IPS-NIHi11 (cell line): ENCODE measurements at regions not wholly inside any gene's neighbourhood (a gene's known extent, or its start where the extent isn't known, plus 50 kb on each side); places are given as distances from the start of the nearest gene placed in this dataset.
"Not testable (repeated sequence)": the region's sequence is repeated elsewhere in the genome, so short reads cannot be mapped to it uniquely, and the experiment has no call there.

ENCODE experiments used
- DNase-seq: peaks from one replicate; pipeline ENCODE4 v3.0.0; 2012; ENCODE audit warnings: mixed read lengths, low spot score

DNA sequence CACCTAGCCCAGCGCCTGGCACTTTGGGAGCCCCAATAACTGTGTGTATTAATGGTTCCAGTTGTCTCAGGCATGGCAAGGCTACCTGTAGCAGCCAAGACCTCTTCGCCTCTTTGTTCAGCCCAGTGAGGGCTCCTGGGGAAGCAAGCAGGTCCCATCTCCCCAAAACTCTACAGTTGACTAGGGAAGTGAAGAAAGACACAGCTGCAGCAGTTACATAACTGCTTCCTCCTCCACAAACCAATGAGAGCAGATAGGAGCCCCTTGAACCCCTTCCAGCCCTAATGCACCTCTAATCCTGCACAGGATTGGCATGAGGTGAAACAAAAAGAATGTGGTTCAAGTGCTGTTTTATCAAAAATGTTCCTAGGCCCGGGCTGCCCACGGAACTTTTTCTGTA lies 100.5 kb downstream of the SYF2 start:
- DNase-seq, result no peak

DNA sequence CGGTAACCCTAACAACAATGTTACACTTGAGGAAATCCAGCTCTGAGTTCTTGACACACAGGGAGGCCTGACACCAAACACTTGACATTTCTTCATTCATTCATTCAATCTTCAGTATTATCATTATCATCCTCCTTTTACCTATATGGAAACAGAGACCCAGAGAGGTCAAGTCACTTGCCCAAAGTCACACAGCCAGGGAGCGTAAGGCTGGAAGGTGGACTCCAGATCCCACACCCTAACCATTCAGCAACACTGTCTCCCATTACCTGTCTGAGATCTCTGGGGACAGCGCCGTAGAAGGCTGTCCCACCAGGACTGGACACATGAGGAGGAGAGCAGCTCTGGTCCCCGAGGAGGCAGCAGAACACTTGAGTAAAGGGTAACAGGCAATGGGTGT lies 101.4 kb downstream of the SYF2 start:
- no peak for DNase-seq

DNA sequence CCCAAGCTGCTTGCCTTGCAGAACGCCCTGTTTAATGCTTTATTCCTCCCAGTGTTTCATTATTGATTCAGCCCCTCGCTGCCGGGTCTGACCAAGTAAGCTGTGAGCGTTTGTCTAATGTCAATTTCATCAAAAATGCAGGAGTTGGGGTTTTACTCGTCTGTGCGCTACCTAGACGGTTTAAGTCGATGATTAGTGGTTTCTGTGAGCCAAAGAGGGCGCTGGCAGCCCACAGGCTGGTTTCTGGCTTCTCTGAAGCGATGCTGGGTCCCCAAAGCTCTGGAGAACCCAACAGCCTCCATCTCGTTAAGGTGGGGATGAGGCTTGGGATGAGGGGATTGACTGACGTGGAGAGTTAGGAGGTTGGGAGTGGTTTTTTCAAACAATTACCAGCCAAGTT lies 102.9 kb downstream of the SYF2 start:
- no peak for DNase-seq

DNA sequence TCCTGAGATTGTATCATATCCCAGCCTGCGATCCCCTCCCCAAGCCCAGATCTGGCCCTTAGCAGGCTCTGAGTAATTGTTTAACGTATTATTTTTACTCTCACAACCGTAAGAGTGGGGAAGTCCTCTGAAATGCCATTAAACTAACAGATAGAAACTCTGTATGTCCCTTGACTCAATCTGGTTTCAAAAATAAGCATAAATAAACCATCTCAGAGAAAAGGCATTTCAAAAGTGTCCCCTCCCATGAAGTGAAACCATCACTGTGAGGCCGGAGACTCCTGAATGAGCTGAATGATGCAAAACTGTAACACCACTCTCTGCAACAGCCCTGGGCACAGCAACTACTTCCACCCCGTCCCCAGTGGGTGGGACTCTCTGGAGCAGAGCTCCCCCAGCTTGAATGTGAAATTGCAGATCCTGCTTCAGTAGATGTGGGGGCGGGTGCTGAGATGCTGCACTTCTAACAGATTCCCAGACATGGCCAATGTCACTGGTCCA lies 104.1 kb downstream of the SYF2 start:
- no peak for DNase-seq

DNA sequence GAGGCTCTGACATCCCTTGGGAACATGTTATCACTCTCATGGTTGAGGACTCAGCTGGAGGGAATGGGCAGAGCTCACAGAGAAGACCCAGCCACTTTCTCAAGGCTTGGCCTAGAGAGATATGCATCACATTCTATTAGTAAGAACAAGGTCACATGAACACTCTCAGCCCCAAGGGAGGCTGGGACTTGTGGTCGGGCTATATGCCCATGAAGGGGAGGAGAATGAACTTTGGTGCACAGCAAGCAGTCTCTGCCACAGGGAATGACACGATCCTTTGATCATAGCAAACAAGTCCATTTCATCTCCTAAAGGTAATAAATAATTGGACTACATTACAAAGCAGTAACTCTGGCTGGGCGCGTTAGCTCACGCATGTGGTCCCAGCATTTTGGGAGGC lies 105.7 kb downstream of the SYF2 start:
- DNase-seq, result no peak

DNA sequence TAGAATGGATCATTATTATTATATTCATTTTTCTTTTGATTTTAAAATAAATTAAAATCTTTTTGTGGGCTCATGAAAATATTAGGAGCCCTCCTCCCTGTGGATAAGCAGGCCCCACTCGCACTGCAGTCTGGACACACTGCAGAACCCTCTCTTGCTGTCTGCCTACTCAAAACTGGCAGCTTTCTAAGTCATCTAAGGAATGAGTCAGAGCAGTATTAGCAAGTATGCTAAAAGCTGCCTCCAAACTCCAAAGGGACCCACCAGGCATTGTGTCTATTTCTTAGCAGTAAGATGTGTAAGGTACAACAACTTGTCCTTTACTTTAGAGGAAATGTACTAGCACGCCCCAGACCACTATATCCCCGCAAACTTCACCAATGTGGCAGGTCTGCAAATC lies 108.8 kb downstream of the SYF2 start:
- no peak for DNase-seq

DNA sequence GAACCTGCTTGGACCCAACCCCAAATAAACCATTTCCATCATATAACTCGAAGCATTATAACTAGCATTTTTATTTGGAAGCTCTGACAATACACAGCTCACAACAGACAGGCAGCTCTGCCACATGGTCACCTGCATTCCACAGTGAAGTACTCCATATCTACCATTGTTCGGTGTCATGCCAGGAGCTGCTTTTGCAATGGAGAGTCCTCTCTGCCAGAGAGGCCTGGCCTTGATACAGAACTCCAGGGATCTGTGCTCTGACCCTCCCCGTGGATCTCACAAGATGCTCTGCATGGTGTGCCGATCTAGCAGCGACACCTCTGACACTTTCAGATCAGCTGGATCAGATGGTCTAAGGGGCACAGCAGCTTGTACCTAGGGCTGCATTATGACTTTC lies 109.6 kb downstream of the SYF2 start:
- DNase-seq, result no peak

DNA sequence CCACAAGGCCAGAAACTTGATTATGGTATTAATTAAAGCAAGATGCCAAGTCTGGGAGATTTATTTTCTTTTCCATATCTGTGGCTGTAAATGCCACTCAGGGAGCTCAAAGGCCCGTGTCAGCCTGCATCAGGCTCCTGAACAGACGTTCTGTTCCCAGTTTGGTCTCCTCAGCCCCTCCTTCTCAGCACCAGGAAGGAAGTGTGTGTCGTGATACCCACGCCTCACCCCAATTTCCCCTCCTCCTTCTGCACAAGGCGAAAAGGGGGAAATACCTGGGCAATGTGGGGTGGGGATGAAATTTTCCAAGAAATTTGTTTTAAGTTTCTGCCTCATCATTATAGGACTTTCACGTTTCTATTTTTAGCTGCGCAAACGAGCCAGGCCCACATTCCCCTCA lies 112.0 kb downstream of the SYF2 start:
- DNase-seq, result no peak

DNA sequence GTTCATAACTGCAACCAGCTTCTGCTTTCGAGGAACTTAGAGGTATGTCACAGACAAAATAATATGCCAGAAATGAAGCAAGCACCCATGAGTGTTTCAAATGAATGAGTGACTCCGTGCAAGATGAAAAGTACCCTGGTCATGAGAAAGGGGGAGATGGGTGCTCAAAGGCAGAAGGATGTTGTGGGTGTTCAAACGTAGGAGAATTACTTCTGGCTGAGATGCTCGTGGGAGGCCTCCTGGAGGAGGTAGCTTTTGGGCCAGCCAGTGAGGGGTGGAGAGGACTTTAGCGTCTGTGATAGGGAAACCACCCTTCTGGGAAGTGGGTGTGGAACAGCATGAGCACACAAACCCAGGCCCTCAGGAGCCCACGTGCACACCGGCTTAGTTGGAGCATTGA lies 113.8 kb downstream of the SYF2 start:
- no peak for DNase-seq

DNA sequence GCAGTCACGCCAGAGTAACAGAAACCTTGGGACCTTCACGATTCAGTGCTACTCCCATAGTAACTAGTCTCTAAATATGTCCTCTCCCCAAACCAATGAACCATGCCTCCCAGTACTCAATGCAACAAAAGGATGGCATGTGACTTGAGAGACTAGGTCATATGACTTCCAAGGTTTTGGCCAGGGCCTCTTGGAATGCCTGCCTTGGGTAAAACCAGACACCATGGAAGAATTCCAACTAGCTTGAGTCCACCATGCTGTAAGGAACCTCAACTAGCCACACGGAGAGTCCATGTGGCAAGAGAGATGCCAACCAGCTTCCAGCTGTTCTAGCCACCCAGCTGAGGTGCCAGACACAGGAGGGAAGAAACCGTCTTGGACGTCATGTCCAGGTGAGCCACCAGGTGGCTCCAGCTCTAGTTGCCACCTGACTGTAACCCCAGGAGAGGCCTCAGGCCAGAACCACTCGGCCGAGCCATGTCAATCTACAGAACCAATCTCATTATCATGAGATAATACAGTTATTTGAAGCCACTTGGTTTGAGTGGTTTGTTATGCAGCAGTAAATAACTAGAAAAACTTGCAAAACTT lies 115.0 kb downstream of the SYF2 start:
- peak; percentile 73 for DNase-seq

DNA sequence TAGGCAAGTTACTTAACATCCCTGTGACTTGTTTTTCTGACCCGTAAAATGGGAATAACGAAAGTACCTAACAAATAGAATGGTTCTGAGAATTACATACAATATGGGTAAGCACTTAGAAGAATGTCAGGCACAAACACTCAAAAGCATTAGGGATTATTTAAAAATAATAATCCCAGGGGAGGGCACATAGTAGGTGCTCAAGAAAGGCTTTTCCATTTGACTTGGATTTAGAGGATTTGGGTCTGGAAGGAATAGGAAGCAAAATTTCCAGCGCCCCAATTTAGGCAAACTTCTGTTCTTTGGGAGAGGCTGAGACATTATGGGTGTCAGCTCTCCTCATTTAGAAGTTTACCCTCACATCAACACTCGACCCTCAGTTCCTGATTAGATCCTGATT lies 115.5 kb downstream of the SYF2 start:
- DNase-seq, result no peak

DNA sequence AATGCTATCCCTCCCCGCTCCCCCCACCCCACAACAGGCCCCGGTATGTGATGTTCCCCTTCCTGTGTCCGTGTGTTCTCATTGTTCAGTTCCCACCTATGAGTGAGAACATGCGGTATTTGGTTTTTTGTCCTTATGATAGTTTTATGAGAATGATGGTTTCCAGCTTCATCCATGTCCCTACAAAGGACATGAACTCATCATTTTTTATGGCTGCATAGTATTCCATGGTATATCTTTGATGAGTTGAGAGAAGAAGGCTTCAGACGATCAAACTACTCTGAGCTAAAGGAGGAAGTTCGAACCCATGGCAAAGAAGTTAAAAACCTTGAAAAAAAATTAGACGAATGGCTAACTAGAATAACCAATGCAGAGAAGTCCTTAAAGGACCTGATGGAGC lies 116.2 kb downstream of the SYF2 start:
- not testable (repeated sequence) for DNase-seq

DNA sequence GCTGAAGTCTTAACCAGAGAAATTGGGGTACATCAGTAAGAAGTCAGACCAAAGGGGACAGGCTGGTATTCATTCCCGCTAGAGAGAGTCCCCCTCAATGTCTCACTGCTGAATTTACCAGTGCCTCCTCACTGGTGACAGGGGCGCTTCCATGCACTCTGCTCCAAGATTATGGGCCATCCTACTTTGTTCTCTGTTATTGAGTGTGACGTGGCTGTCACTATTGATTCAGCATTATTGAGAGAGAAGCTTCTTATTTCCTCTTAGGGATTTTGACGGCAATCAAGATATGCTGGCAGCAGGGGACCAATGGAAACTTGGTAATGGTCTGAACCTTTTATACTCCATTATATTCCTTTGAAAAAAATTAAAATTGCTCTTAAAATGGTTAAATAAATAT lies 118.6 kb downstream of the SYF2 start:
- DNase-seq, result no peak

DNA sequence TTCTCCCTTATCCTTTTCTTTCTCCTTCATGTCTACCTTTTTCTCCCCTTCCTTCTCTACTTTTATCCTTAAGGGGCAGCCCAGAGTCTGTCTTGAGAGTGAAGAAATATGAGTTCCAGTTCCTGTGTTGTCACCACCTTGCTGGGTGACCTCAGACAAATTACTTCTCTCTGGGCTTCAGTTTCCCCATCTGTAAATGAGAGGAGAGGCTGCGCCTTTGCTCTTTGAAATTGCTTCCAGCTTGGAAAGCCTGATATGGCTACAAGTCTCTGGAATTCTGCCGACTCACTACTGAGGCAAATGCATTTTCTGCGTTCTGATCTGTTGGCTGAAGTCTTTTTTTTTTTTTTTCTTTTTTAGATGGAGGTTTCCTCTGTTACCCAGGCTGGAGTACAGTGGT lies 119.2 kb downstream of the SYF2 start:
- DNase-seq, result no peak

DNA sequence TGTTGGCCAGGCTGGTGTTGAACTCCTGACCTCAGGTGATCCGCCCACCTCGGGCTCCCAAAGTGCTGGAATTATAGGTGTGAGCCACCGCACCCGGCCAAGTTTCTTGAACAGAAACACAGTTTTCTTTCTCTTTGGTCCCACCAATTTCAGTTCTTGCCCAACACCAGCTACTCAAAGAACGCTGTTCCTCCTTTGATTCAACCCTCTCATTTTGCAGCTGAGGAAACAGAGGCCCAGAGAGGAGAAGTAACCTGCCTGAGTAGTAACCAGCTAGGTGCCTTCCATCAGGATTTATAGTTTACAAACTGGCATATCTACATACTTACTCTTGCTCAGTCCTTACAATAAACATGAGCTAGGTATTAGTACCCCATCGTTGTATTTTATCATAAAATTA lies 119.9 kb downstream of the SYF2 start:
- DNase-seq, result no peak

DNA sequence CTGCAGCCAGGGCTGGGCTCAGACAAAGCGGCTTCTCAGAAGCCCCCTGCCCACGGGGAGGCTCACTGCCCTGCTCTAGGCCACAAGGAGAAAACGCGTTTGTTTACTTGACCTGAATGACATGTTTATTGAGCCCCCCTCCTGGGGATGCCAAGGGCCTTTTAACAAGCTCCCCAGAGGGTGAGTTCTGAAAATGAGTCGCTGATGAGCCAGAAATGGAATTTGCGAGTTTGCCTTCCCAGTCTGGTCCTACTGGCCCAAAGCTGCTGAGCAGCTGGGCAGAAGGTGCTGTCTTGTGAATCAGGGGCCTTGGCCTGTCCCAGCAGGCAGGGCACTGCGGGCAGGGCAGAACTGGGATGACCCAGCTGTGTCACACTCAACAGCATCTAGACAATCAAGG lies 120.6 kb downstream of the SYF2 start:
- DNase-seq, result no peak

DNA sequence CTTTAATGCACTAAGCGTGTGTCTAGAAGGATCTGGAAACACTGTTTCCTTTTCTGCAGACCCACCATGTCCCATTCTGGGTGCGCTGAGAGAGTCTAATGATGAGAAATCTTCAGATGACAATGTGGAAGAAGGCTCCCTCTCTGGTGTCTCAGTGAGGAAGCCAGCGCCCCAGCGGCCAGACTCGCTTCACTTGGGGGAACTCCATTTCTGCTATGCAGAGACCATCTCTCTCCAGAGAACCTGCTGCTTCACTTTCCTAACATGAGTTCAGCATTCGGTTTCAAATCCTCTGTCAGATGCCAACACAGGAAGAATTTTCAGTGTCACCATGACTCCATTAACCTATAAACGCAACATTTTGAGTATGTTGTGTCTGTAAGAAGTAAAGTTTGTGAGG lies 121.8 kb downstream of the SYF2 start:
- DNase-seq, result no peak

DNA sequence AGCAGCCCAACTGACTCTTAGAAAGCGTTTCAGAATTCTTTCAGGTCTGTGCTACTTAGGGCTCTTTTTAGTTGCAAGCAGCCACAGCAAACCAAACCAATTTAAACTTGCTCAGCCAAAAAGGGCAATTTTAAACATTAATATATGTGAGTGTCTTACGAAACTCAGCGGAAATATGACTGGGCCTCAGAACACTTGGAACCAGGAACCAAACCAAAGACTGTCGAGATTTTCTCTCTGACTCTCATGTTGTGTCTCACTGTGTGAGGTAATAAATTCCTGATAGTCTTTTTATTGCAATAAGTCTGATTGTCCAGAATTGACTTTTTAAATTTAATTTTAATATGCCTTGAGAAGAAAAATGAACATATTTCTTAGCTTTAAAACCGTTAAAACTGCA lies 122.3 kb downstream of the SYF2 start:
- no peak for DNase-seq

DNA sequence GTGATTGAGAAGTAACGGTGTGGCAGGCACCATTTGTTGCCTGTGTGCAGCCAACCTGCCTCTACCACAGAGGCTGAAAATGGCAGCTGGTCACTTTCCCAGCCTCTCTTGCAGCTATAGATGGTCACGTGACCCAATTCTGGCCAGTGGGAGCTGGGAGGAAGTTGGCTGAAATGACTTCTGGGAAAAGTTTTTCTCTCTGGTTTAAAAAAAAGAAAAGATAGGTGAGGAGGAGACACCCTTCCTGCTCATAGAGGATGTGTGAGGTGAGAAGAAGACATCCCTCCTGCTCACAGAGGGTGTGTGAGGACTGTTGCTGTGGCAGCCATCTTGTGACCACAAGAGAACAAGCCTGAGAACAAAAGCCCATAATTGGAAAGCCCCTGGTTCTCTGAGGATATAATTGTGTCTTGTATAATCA lies 122.8 kb downstream of the SYF2 start:
- no peak for DNase-seq

DNA sequence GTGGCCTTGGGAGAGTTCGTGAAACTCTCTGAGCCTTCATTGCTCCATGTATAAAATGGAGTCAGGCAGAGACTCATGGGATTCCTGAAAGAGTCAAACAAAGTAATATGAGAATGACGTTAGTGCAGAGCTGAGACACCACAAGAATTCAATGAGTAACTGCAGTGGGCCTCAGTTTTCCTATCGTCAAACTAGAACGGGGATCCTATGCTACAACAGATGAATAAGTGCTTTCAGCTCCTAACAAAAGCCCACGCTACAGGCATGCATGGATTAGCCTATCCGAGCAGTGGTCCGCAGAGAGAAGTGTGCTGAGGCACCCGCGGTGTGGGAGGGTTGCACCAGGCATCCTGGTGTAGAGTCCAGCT lies 124.7 kb downstream of the SYF2 start:
- DNase-seq, result no peak

DNA sequence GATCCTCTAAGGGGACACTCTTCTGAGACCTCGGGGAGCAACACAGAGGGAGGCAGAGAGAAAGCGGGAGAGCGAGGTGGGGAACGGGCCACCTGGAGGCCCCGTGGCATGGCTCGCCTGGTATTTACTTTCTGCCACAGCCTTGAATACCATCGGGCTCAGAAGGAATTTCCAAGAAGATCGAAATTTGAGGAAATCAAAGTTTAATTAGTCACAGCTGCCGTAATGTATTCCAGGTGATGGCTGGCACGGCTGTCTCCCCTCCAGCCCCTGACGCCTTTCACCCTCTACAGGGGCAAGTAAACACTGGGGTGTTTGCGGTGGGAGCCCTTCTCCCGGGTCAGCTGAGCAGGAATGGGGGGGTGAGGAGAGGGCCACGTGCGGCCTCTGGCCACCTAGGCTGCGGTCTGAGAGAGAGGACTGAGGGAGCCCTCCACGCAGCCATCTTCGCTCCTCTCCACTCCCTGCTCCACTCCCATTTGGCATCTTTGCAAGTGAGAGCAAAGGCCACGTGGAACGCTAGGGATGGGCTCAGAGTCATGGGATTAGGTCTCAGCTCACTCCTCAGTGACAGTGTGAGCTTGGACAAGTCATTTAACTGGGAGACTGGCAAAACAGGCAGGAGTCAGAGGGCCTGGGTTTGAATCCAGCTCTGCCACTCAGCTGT lies 125.2 kb downstream of the SYF2 start:
- no peak for DNase-seq

DNA sequence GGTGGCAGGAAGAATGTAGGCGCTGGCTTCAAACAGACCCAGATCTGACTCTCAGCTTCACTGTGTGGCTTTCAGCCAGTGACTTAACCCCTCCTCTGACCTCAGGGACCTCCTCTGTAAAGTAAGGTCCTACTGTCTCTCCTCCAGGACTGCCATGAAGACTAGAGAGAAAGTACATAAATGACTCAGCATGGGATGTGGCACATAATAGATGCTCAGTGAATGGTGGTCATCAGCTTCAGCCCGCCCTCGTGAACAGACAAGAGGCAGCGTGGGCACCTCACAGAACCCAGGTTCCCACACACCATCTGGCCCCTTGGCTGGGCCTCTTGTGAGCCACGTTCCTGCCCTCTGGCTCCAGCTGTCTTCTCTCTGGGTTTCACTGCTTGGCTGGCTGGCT lies 126.0 kb downstream of the SYF2 start:
- no peak for DNase-seq

DNA sequence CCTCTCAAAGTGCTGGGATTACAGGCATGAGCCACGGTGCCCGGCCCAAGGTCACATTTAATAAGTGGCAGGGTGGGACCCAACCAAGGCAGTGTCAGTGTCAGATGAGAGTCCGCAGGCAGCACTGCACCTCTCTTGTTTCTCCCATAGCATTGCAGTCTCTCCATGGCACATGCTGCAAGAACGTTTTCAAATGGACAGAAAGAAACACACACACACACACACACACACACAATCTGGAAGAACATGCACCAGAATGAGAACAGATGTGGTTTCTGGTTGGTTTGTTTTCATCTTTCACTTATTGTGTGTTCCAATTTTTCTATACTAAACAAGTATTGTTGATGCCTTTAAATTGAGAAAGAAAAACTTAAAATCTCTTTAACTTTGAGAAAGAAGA lies 126.5 kb downstream of the SYF2 start:
- no peak for DNase-seq

DNA sequence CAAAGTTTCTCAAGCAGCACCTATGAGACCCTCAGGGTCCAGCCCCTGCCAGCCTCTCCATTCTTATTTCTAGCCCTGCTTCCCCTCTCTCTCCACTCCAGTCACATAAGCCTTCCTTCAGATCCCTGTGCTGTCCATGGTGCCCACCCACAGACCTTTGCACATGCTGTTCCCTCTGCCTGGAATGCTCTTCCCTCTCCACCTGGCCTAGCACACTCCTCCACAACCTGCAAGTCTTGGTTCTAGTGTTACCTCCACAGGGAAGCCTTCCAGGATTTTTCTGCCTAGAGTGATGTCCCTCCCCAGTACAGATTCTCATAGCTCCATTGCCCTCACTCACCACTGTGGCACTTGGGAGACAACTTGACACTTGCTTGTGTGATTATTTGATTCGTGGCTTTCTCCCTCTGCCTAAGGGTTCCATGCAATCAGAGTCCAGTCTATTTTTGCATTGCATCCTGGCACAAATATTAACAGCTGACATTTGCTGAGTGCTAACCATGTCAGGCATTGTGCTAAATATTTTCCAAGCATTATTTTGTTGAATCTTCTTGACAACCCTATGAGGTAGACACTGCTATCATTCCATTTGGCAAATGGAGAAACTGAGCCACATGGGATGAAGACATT lies 127.3 kb downstream of the SYF2 start:
- DNase-seq, result no peak
